ENCODE measurements at regions not wholly inside any gene's neighbourhood (a gene's known extent, or its start where the extent isn't known, plus 50 kb on each side); places are given as distances from the start of the nearest gene placed in this dataset.

DNA sequence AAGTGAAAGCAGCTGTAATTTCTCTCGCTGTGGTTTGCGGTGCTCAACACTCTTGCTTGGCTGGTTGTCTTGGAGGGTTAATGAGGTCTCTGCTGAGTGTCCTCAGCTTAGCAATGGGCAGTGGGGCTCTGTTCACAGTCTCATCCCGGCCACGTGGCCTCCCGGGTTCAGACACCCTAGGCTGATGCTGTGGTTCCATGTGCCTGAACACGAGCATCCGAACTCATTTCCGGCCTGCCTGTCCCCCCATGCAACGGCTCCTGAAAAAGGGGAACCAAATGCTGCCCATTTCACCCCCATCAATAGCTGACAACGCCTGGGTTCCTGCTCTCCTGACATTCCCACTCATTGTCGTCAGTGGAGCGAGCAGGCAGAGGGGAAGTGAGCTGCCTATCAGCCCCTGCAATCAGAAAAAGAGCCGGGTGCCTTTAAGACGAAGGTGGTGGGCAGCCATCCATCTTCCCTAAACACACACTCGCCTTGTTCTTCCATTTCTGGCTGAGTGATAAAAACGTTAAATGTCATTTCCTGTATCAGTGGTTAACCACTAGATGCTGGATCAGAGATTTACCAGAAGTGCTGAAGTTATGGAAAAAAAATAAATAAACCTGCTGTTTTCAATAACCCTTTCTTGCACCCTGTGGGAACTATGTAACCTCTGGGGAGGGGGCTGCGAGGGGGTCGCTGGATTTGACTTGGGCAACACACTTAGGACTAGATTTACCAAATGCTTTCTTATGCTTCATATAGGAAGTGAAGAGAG is 60.3 kb upstream of the BCL2L14 start:
- TF ChIP-seq, protein P1, sequence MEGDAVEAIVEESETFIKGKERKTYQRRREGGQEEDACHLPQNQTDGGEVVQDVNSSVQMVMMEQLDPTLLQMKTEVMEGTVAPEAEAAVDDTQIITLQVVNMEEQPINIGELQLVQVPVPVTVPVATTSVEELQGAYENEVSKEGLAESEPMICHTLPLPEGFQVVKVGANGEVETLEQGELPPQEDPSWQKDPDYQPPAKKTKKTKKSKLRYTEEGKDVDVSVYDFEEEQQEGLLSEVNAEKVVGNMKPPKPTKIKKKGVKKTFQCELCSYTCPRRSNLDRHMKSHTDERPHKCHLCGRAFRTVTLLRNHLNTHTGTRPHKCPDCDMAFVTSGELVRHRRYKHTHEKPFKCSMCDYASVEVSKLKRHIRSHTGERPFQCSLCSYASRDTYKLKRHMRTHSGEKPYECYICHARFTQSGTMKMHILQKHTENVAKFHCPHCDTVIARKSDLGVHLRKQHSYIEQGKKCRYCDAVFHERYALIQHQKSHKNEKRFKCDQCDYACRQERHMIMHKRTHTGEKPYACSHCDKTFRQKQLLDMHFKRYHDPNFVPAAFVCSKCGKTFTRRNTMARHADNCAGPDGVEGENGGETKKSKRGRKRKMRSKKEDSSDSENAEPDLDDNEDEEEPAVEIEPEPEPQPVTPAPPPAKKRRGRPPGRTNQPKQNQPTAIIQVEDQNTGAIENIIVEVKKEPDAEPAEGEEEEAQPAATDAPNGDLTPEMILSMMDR (conservative IDR thresholded peaks at IDR 0.05; ENCODE audit: low read depth, low read length): no peak
- TF ChIP-seq EZH2 (IDR thresholded peaks at IDR 0.05; ENCODE audit: borderline replicate concordance, low read depth, low read length, poor library complexity, severe bottlenecking): no peak

All from A673 (cell line).